Kidney epithelial cell (primary cell): ENCODE measurements at regions not wholly inside any gene's neighbourhood (a gene's known extent, or its start where the extent isn't known, plus 50 kb on each side); places are given as distances from the start of the nearest gene placed in this dataset.

Experiments used
- DNase-seq: peaks from one replicate; pipeline ENCODE4 v3.0.0-alpha.2; 2010; ENCODE audit warnings: low read depth
- H3K27me3 ChIP-seq: 2 replicates; pipeline ENCODE4 v1.6.0; 2011; ENCODE audit warnings: low read length; ENCODE audit not compliant: control insufficient read depth, insufficient read depth
- H3K36me3 ChIP-seq: 2 replicates; pipeline ENCODE4 v1.5.1; 2011; ENCODE audit warnings: low read length; ENCODE audit not compliant: control insufficient read depth, insufficient read depth
- H3K4me3 ChIP-seq: 2 replicates; pipeline ENCODE4 v1.5.1; 2011; ENCODE audit warnings: low read depth, mild to moderate bottlenecking, control low read depth, low read length
- CTCF ChIP-seq: IDR thresholded peaks from 2 replicates; pipeline ENCODE4 v1.5.1; 2011; ENCODE audit warnings: mild to moderate bottlenecking, moderate library complexity, low read length, control low read depth, inconsistent platforms; ENCODE audit not compliant: insufficient read depth, poor library complexity, severe bottlenecking

GRCh38 chr5:51273021-51273420 is 110.2 kb upstream of the ISL1 start:
- no peak for TF ChIP-seq CTCF
- Histone ChIP-seq H3K27me3 (no peaks in the 10 kb centered on the region), H3K4me3 (no peak overlapping the region), H3K36me3 (no peaks in the 10 kb centered on the region)
- no peak for DNase-seq

GRCh38 chr5:51273871-51274270 is 109.4 kb upstream of the ISL1 start:
- no peak for TF ChIP-seq CTCF
- Histone ChIP-seq H3K4me3 (no peak overlapping the region), H3K27me3 (no peaks in the 10 kb centered on the region), H3K36me3 (no peaks in the 10 kb centered on the region)
- no peak for DNase-seq

DNA sequence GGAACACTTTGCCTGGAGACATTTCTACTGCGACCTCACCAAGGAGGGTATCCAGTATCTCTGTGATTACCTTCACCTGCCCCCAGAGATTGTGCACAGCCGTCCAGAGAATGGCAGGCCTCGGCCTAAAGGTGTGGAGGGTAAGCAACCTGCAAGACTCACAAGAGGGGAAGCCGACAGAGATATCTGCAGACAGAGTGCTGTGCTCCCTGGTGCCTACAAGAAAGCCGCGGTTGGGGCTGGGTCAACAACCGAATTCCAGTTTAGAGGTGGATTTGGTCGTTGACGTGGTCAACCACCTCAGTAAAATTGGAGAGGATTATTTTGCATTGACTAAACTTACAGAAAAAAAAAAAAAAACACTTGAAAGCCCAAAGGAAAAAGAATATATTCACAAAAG is 107.8 kb upstream of the ISL1 start:
- H3K27me3 ChIP-seq = no peaks in the 10 kb centered on the region
- no peak overlapping the region for H3K4me3 ChIP-seq
- DNase-seq = no peak
- H3K36me3 ChIP-seq = no peaks in the 10 kb centered on the region
- TF ChIP-seq CTCF = no peak

DNA sequence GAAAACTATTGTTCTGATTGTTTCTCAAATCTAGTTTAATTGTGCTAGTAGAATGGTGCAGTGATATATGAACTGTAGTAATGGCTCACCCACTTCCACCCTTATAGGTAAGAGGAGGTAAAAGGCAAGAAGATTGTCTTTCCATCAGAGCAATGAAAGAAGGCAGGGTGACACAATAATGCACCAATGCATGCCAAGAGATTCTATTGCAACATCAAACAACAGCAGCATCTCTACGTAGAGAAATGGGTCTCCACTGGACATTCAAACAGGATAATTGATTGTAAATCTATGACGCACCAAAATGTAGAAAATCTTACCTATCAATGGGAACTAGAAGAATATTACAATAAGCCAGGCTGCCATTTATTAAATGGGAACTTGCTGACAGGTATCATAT is 107.0 kb upstream of the ISL1 start:
- DNase-seq = no peak
- H3K4me3 ChIP-seq = no peak overlapping the region
- no peaks in the 10 kb centered on the region for H3K27me3 ChIP-seq
- no peak for TF ChIP-seq CTCF
- no peaks in the 10 kb centered on the region for H3K36me3 ChIP-seq

DNA sequence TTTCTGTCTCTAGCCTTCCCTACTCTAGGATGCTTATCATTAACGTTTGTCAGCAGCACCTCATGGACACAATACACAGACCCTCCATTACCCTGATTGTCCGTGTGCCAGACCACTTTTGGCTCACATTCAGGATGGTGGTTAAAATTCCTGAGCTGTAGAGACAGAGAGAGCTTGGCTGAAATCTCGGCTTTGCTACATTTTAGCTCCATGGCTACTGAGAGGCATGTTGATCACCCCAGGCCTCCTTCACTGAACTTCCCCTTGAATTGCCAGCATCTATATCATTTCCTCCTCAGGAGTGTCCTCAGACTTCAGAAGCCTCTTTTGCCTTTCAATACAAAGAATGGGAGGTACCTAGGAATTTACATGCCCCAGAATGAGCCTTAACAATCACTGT is 104.7 kb upstream of the ISL1 start:
- Histone ChIP-seq H3K36me3 (no peaks in the 10 kb centered on the region), H3K27me3 (no peaks in the 10 kb centered on the region), H3K4me3 (no peak overlapping the region)
- no peak for DNase-seq
- no peak for TF ChIP-seq CTCF

DNA sequence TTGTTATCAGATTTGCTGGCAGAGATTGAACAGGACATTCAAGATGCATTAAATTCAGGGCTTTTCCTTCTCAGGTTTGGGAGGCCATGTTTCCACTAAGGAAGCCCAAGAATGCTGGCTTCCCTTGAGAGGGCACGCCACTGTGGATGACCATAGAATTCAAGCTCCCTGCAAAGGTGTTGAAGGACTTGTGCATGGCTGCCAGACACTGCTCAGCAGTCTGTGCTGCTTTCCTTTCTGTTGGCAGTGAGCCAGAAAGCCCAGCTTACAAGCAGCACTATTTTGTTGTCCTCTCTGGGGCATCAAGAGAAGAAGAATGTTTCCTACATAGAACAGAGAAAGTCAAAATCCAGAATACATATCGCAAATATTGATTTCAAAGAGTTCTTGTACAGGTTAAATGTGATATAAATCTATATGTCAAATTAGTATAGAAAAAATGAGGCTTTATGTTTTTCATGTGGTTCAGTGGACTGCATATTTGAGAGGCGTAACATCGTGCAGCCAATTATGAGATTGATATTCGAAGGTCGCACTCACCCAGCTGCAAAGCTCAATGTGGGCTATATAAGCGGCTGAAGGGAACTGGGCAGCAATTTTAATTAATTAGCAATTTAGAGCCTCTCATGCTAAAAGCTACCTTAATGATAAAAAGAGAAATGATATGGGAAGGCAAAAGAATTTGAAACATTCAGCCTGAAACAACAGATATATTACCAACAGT is 103.1 kb upstream of the ISL1 start:
- TF ChIP-seq CTCF = no peak
- H3K4me3 ChIP-seq = no peak overlapping the region

More for the DNA sequence above, 103.1 kb upstream of the ISL1 start:
- no peak for DNase-seq
- Histone ChIP-seq H3K36me3 (no peaks in the 10 kb centered on the region), H3K27me3 (no peaks in the 10 kb centered on the region)
